DOHH2 (cell line): ENCODE measurements at regions not wholly inside any gene's neighbourhood (a gene's known extent, or its start where the extent isn't known, plus 50 kb on each side); places are given as distances from the start of the nearest gene placed in this dataset.
"Not testable (repeated sequence)": the region's sequence is repeated elsewhere in the genome, so short reads cannot be mapped to it uniquely, and the experiment has no call there.

Experiments
- H3F3A ChIP-seq: fragments of 200-600 bp; sonication (generic), shearing (Covaris generic); 2 replicates; pipeline ENCODE4 v1.6.0; 2016; ENCODE audit warnings: antibody characterized with exemption, mild to moderate bottlenecking; ENCODE audit not compliant: control insufficient read depth, insufficient read depth
- H3K27ac ChIP-seq: fragments of 200-600 bp; sonication (generic); 2 replicates; pipeline ENCODE4 v1.5.1; 2014; ENCODE audit warnings: low read depth, mild to moderate bottlenecking, low read length, moderate library complexity
- H3K27me3 ChIP-seq: fragments of 200-600 bp; sonication (generic); 2 replicates; pipeline ENCODE4 v1.6.1; 2014; ENCODE audit warnings: mild to moderate bottlenecking, low read length, mixed read lengths; ENCODE audit not compliant: control insufficient read depth
- H3K36me3 ChIP-seq: fragments of 200-600 bp; sonication (generic); 2 replicates; pipeline ENCODE4 v1.6.1; 2014; ENCODE audit warnings: mild to moderate bottlenecking, low read length, moderate library complexity, mixed read lengths; ENCODE audit not compliant: control insufficient read depth
- H3K4me1 ChIP-seq: fragments of 200-600 bp; sonication (generic); 2 replicates; pipeline ENCODE4 v1.6.1; 2014; ENCODE audit warnings: mild to moderate bottlenecking, low read length, mixed read lengths; ENCODE audit not compliant: control insufficient read depth
- H3K4me2 ChIP-seq: fragments of 200-600 bp; sonication (generic); 2 replicates; pipeline ENCODE4 v1.6.0; 2014; ENCODE audit warnings: mild to moderate bottlenecking, low read length, moderate library complexity
- H3K4me3 ChIP-seq: fragments of 200-600 bp; sonication (generic); 2 replicates; pipeline ENCODE4 v1.5.1; 2014; ENCODE audit warnings: mild to moderate bottlenecking, low read length, mixed read lengths
- H3K79me2 ChIP-seq: fragments of 200-600 bp; sonication (generic); 2 replicates; pipeline ENCODE4 v1.6.1; 2014; ENCODE audit warnings: mild to moderate bottlenecking, low read length, mixed read lengths; ENCODE audit not compliant: control insufficient read depth
- H3K9me2 ChIP-seq: fragments of 200-600 bp; sonication (generic); replicated peaks from 2 replicates; pipeline ENCODE4 v1.6.1; 2014; ENCODE audit warnings: mild to moderate bottlenecking, low read length, mixed read lengths; ENCODE audit not compliant: control insufficient read depth
- H3K9me3 ChIP-seq: fragments of 200-600 bp; sonication (generic); 2 replicates; pipeline ENCODE4 v1.6.1; 2014; ENCODE audit warnings: antibody characterized with exemption, low read length, mixed read lengths; ENCODE audit not compliant: control insufficient read depth, insufficient read depth
- H4K20me1 ChIP-seq: fragments of 200-600 bp; sonication (generic); 2 replicates; pipeline ENCODE4 v1.6.0; 2014; ENCODE audit warnings: low read depth, mild to moderate bottlenecking, antibody characterized with exemption, low read length, moderate library complexity; ENCODE audit not compliant: control insufficient read depth, insufficient read depth
- CTCF ChIP-seq: fragments of 200-600 bp; sonication (generic); IDR thresholded peaks from one replicate; pipeline ENCODE4 v1.5.1; 2014; ENCODE audit warnings: antibody characterized with exemption, mild to moderate bottlenecking, low read depth, low read length; ENCODE audit not compliant: poor library complexity, severe bottlenecking
- EZH2phosphoT487 ChIP-seq: fragments of 200-600 bp; sonication (generic); IDR thresholded peaks from 2 replicates; pipeline ENCODE4 v1.6.1; 2017; ENCODE audit warnings: borderline replicate concordance, mild to moderate bottlenecking, antibody characterized with exemption, low read length, moderate library complexity, mixed read lengths

DNA sequence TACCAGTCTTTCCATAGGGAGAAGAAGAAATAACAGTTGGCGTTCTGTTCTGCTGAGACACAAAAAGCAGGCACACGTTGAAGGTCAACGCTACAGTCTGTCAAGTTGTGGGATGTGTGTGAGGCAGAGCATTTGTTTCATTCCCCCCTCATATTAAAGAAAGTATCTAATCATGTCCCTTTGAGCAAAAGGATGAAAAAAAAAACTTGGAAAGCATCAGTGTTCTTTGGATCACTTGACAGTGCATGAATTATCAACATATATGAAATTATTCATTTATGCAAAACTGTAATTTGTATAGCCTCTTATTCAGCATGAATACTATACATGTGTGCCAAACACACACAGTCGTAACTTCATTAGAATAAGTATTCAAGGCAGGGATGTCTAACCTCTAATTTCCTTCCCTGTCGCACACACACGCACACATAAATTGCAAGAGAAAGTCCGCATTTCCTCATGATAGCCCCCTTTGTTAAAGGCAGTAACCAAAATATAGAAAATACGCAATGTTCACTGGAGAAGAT lies 228.6 kb downstream of the RND3 start:
- Histone ChIP-seq H3K4me3 (no peak overlapping the region), H4K20me1 (no peaks in the 10 kb centered on the region), H3F3A (no peaks in the 10 kb centered on the region), H3K27me3 (no peaks in the 10 kb centered on the region), H3K79me2 (no peaks in the 10 kb centered on the region), H3K9me3 (no peaks in the 10 kb centered on the region), H3K9me2 (no peaks in the 10 kb centered on the region), H3K27ac (no peak overlapping the region), H3K4me2 (no peak overlapping the region), H3K4me1 (no peaks in the 10 kb centered on the region), H3K36me3 (no peaks in the 10 kb centered on the region)
- TF ChIP-seq CTCF (no peak), EZH2phosphoT487 (no peak)

DNA sequence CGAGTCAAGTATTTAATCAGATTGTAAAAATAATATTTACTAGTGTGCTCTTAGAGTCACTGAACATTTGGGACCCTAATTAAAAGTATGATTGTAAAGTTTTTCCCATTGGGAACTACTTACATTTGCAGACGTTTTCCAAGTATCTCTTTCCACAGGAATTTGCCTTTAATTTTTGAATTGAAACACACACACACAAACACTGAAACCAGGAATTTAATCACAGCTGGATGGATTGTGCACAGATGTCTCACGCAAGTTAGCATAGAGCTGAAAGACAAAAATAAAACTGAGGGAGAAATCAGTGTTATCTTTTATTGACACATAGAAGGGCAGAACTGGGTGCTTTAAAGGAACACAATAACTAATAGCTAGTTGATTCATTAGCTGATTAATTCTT lies 230.7 kb downstream of the RND3 start:
- 0 out of 2 replicates have a peak, but pooled peaks cover 2% of the 10 kb centered on the region for H3K9me2 ChIP-seq
- H3K4me2 ChIP-seq = no peak overlapping the region
- no peaks in the 10 kb centered on the region for H3K9me3 ChIP-seq
- H3K4me3 ChIP-seq = no peak overlapping the region
- H3K27me3 ChIP-seq = no peaks in the 10 kb centered on the region
- no peaks in the 10 kb centered on the region for H3K36me3 ChIP-seq
- TF ChIP-seq CTCF = no peak
- no peak for TF ChIP-seq EZH2phosphoT487
- no peak overlapping the region for H3K27ac ChIP-seq
- no peaks in the 10 kb centered on the region for H3K4me1 ChIP-seq
- no peaks in the 10 kb centered on the region for H4K20me1 ChIP-seq
- no peaks in the 10 kb centered on the region for H3K79me2 ChIP-seq
- no peaks in the 10 kb centered on the region for H3F3A ChIP-seq

DNA sequence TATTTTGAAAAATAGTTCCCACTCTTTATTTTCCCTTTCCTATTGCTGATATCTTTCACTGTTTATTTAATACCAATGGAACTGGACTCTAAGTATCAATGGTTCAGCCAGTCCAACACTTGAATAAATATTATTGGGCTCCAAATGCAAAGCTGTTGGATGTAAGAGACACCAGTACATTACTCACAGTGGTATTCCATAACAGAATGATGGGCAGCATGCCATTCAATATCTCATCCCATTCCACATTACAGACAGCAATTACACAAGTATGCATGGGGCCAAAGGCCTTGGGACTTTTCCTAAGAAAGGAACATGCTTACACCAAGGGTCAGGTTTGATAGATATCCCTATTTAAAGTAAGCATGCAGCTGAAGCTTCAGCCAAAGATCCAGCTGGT lies 231.9 kb downstream of the RND3 start:
- Histone ChIP-seq H3K27me3 (no peaks in the 10 kb centered on the region), H3K9me3 (no peaks in the 10 kb centered on the region), H3K9me2 (0 out of 2 replicates have a peak, but pooled peaks cover 2% of the 10 kb centered on the region), H3K79me2 (no peaks in the 10 kb centered on the region), H3K4me3 (no peak overlapping the region), H3K4me1 (no peaks in the 10 kb centered on the region), H4K20me1 (no peaks in the 10 kb centered on the region), H3K27ac (no peak overlapping the region), H3K4me2 (no peak overlapping the region), H3K36me3 (no peaks in the 10 kb centered on the region), H3F3A (no peaks in the 10 kb centered on the region)
- TF ChIP-seq EZH2phosphoT487 (no peak), CTCF (no peak)

DNA sequence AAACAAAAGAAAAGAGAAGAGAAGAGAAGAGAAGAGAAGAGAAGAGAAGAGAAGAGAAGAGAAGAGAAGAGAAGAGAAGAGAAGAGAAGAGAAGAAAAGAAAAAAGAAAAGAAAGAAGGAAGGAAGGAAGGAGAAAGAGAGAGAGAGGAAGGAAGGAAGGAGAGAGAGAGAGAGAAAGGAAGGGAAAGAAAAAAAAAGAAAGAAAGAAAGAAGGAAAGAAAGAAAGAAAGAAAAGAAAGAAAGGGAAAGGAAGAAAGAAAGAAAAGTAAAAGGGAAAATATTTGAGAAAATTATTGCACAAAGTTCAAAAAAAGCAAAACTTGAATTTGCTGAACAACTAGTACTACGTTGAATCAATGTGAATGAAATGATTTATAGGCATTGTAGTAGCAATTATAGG lies 237.7 kb downstream of the RND3 start:
- H3K27ac ChIP-seq, H3K9me3 ChIP-seq, H3K4me3 ChIP-seq, H3K4me2 ChIP-seq, H3F3A ChIP-seq, H3K79me2 ChIP-seq, H3K36me3 ChIP-seq, H4K20me1 ChIP-seq, H3K9me2 ChIP-seq, H3K27me3 ChIP-seq, H3K4me1 ChIP-seq: not testable (repeated sequence)
